ENCODE measurements at regions not wholly inside any gene's neighbourhood (a gene's known extent, or its start where the extent isn't known, plus 50 kb on each side); places are given as distances from the start of the nearest gene placed in this dataset.

DNA sequence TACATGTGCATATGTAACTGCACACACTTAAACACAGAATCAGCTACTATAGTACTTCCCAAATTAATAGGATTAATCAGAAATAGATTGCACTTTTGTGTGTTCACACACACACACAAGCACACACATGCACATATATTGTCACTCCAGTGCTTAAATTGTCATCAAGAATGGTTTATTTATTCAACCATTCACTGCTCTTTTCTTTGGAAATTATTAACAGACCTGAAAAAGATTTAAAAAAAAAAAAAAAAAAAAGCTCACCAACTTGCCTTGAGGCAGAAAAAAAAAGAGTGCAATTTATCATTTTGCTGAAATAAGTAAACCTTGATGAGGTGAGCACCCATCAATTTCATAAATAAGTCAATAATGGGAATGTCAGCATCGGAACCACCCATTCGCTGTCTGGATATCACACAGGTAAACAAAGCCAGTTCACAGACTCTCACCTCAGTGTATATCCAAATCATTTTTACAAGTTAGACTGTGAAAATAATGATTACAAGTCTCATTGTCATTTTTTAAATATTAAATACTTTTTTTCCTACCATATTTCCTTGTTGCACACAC lies 562.8 kb downstream of the BNC2 start:
- TF ChIP-seq, protein P1, sequence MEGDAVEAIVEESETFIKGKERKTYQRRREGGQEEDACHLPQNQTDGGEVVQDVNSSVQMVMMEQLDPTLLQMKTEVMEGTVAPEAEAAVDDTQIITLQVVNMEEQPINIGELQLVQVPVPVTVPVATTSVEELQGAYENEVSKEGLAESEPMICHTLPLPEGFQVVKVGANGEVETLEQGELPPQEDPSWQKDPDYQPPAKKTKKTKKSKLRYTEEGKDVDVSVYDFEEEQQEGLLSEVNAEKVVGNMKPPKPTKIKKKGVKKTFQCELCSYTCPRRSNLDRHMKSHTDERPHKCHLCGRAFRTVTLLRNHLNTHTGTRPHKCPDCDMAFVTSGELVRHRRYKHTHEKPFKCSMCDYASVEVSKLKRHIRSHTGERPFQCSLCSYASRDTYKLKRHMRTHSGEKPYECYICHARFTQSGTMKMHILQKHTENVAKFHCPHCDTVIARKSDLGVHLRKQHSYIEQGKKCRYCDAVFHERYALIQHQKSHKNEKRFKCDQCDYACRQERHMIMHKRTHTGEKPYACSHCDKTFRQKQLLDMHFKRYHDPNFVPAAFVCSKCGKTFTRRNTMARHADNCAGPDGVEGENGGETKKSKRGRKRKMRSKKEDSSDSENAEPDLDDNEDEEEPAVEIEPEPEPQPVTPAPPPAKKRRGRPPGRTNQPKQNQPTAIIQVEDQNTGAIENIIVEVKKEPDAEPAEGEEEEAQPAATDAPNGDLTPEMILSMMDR (IDR thresholded peaks at IDR 0.05; ENCODE audit: low read length): no peak
- TF ChIP-seq EZH2 (IDR thresholded peaks at IDR 0.05; ENCODE audit: borderline replicate concordance, low read length): no peak

Data from OCI-LY1 (cell line).